Stimulated activated naive CD8-positive, alpha-beta T cell treated with anti-CD3 and anti-CD28 coated beads, Interleukin-15, amount 100 ng/mL, for 72 hours (primary cell): ENCODE measurements at regions not wholly inside any gene's neighbourhood (a gene's known extent, or its start where the extent isn't known, plus 50 kb on each side); places are given as distances from the start of the nearest gene placed in this dataset.

Source experiments
- ATAC-seq: fragments of 150-1000 bp; cut with Tn5 transposase; 2 replicates; pipeline ENCODE4 v1.10.0; 2021; ENCODE audit warnings: mild to moderate bottlenecking, moderate library complexity
- DNase-seq, 2 donors: peaks; one replicate each; pipeline ENCODE4 v3.0.0; 2021 to 2022
- H3K27ac Mint-ChIP-seq, 2 donors: one replicate each; pipeline ENCODE4 v1.8.0; 2022; ENCODE audit warnings: mild to moderate bottlenecking in 2 of 2, mixed read lengths in 2 of 2, moderate library complexity in 2 of 2
- H3K27me3 Mint-ChIP-seq: one replicate; pipeline ENCODE4 v1.8.0; 2022; ENCODE audit warnings: mixed read lengths
- H3K4me1 Mint-ChIP-seq: one replicate; pipeline ENCODE4 v1.8.0; 2022; ENCODE audit warnings: mild to moderate bottlenecking, mixed read lengths
- H3K4me3 Mint-ChIP-seq, 2 donors: one replicate each; pipeline ENCODE4 v1.8.0; 2022; ENCODE audit warnings: mild to moderate bottlenecking in 2 of 2, mixed read lengths in 2 of 2, moderate library complexity in 1 of 2
- H3K9me3 Mint-ChIP-seq, 2 donors: one replicate each; pipeline ENCODE4 v1.8.0; 2022; ENCODE audit warnings: mixed read lengths in 2 of 2

DNA sequence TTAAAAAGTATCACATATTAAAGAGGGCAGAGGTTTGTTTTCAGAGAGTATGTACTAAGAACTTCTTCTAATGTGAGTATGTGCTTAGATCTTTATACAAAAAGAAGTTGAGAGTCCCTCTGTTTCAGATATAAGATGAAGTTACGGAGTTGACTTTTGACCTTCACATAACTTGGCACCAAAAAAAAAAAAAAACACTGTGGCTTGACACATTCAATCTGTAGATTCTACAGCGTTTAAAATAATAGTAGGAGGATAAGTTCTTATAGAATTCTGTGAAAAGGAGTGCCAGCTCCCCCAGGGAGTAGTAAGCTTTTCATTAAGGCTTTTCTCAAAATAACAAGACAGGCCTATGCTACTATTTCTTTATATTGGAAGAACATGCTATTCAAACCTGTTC, 105.4 kb upstream of the LRP1B start:
- Mint-ChIP-seq H3K27me3 (no peaks in the 10 kb centered on the region), H3K9me3 (peaks cover 0 to 12% of the 10 kb centered on the region in 2 donors), H3K27ac (no peak overlapping the region)

DNA sequence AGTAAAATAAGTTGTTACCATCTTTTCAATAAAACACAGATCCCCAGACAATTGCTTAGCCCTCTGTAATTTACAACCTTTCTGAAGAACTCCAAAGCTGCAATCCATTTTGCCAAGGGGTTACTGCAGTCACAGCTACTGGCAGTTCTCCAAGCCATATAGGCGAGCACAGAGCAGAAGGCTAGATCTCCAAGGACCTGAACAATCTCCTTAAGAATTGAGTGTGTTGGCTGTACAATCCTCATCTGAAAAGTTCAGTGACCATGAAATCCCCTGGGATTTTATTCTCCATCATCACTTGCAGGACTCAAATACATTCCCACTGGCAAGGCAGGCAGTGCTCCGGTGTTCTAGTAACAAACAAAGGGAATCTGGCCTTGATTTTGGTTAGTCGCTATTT, 103.9 kb upstream of the LRP1B start:
- H3K4me3 Mint-ChIP-seq = no peak overlapping the region
- H3K27ac Mint-ChIP-seq = no peak overlapping the region
- no peaks in the 10 kb centered on the region for H3K27me3 Mint-ChIP-seq
- DNase-seq = no peak
- no peaks in the 10 kb centered on the region for H3K4me1 Mint-ChIP-seq
- no peak for ATAC-seq
- peaks cover 0 to 12% of the 10 kb centered on the region in 2 donors for H3K9me3 Mint-ChIP-seq

More for the DNA sequence above, 105.4 kb upstream of the LRP1B start:
- Mint-ChIP-seq H3K4me3 (no peak overlapping the region), H3K4me1 (no peaks in the 10 kb centered on the region)
- ATAC-seq (no peak), DNase-seq (no peak)

DNA sequence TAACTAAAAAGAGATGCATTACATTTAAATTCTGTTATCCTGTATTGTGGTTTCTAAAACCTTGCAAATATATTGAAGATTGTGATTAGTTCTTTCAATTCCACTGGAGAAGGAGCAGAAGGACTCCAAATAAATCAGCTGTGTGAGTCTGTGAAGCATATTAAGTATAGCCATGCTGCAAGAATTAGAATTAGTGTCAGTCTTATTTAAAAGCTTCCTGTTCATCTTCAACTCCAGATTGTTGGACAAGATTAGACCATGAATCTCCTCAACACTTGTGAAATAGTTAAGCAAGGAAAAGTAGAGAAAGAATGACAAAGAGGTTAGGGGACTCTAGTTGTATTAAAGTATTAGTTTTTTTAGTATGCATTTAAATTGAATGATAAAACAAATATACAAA, 92.5 kb upstream of the LRP1B start:
- Mint-ChIP-seq H3K4me1 (no peaks in the 10 kb centered on the region), H3K27me3 (no peaks in the 10 kb centered on the region), H3K9me3 (peaks cover 5 to 9% of the 10 kb centered on the region in 2 donors), H3K4me3 (no peak overlapping the region), H3K27ac (no peak overlapping the region)
- no peak for DNase-seq
- ATAC-seq = no peak

DNA sequence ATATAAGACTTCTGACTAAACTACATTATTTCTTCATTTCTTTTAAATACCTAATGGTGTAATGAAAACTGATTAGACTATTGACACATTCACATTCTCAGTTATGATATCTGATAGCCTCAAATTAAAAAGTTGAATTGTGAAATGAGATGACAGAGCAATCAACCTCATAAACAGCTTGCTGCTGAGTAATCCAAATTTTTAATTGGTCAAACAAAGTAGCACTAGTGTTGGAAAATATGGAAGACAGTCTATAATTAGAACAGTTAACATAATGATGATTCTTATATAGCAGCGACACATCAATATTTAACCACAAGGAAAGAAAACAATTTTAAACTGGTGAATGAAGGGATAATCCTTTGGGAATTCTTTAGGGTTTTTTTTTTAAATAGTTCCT, 91.9 kb upstream of the LRP1B start:
- no peak for DNase-seq
- Mint-ChIP-seq H3K27me3 (no peaks in the 10 kb centered on the region), H3K27ac (no peak overlapping the region), H3K9me3 (peaks cover 1 to 10% of the 10 kb centered on the region in 2 donors), H3K4me3 (no peak overlapping the region), H3K4me1 (no peaks in the 10 kb centered on the region)
- no peak for ATAC-seq

DNA sequence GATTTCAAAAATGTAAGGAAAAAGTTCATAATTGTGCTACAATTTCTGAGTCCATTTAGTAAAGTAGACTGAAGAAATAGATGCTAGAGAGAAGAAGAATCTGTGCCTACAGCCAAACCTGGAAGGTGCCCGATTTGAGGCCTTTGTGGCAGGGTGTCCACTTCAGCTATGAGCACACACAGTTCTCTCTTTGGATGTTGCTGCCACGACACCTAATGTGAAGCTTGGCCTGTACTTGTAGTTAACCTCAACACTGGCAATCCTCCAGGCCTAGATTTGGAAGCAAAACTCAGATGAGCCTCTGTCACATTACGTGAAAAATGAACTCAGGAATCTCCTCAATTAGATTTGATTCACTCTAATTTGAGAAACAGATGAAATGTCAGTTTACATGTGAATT, 90.1 kb upstream of the LRP1B start:
- Mint-ChIP-seq H3K4me3 (no peak overlapping the region), H3K4me1 (no peaks in the 10 kb centered on the region), H3K27me3 (no peaks in the 10 kb centered on the region), H3K27ac (no peak overlapping the region), H3K9me3 (peaks cover 0 to 12% of the 10 kb centered on the region in 2 donors)
- no peak for DNase-seq
- ATAC-seq = no peak

DNA sequence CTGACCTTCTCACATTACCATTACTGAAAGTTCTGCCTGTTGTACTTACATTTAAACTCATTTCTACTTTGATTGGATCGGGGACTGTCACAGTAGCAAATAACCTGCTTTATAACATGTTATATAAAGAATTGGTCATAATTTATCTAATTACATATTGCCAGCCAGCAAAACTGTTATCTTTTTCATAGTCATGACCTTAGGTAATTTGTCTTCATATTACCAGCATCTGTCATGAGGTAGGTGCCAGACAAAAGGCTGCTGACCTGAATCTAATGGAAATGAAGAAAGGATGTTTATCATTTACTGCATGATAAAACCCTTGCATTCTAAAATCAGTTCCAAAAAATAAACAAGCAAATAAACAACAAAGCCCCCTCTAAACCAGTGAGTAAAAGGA, 89.4 kb upstream of the LRP1B start:
- H3K27ac Mint-ChIP-seq = no peak overlapping the region
- H3K4me1 Mint-ChIP-seq = no peaks in the 10 kb centered on the region
- no peak for ATAC-seq
- H3K9me3 Mint-ChIP-seq = peaks cover 0 to 12% of the 10 kb centered on the region in 2 donors
- DNase-seq = no peak
- H3K27me3 Mint-ChIP-seq = no peaks in the 10 kb centered on the region
- H3K4me3 Mint-ChIP-seq = no peak overlapping the region

DNA sequence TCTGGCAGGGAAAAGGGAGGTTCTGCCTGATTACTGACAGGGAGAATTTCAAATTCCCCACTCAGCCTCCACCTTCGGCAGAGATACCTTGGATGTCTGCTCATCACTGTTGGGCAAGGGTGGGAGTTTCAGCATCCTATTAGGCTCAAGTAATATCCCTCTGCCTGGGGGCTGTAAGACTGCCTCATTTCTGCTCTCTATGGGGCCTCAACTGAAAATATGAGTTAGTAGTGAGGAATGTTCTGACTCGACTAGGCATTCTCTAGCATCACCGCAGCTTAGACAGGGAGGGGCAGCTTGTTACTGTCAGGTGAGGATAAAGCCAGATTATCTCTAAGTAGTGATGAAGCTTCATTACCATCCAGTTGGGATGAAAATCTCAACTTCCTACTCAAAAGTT, 87.7 kb upstream of the LRP1B start:
- no peak overlapping the region for H3K4me3 Mint-ChIP-seq
- H3K27me3 Mint-ChIP-seq = no peaks in the 10 kb centered on the region
- no peak overlapping the region for H3K27ac Mint-ChIP-seq
- ATAC-seq = no peak
- no peaks in the 10 kb centered on the region for H3K4me1 Mint-ChIP-seq
- no peak for DNase-seq
- H3K9me3 Mint-ChIP-seq = peaks cover 0 to 12% of the 10 kb centered on the region in 2 donors

DNA sequence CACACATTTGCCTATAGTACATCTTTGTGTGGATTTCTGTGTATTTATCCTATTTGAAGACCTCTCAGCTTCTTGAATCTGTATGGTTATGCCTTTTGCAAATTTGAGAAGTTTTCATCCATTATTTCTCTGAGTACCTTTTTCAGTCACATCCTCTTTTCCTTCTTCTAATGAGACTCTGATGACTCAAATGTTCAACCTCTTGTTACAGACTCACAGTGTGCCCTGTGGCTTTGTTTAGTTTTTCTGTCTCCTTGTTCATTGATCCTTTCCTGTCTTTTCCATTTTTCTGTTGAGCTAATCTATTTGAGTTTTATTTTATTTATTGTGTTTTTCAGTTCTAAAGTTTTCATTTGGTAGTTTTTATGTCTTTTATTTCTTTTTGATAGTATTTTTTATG, 87.0 kb upstream of the LRP1B start:
- peaks cover 0 to 12% of the 10 kb centered on the region in 2 donors for H3K9me3 Mint-ChIP-seq
- H3K4me3 Mint-ChIP-seq = no peak overlapping the region
- no peaks in the 10 kb centered on the region for H3K4me1 Mint-ChIP-seq
- ATAC-seq (no peak), DNase-seq (no peak)
- no peaks in the 10 kb centered on the region for H3K27me3 Mint-ChIP-seq
- H3K27ac Mint-ChIP-seq = no peak overlapping the region

DNA sequence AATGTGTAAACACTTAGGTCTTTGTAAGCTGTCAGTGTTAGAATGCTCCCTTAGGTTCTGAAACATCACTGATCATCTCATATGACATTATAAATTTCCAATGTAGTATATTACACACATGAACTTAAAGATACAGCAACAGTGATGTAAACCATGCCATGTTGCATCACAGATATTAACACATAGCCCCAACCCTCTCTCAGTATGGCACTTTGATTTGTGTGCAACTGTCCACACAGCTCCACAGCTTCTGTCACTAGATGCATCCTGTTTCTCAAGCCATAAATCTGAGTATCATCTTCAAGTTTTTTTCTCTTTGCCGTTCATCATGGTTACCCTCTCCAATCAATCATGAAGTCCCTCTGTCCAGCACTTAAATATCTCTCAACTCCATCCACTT, 69.2 kb upstream of the LRP1B start:
- no peaks in the 10 kb centered on the region for H3K4me1 Mint-ChIP-seq
- H3K27ac Mint-ChIP-seq = no peak overlapping the region
- DNase-seq (no peak), ATAC-seq (no peak)
- H3K9me3 Mint-ChIP-seq = peaks cover 22% of the 10 kb centered on the region in 2 donors
- no peak overlapping the region for H3K4me3 Mint-ChIP-seq
- H3K27me3 Mint-ChIP-seq = no peaks in the 10 kb centered on the region

DNA sequence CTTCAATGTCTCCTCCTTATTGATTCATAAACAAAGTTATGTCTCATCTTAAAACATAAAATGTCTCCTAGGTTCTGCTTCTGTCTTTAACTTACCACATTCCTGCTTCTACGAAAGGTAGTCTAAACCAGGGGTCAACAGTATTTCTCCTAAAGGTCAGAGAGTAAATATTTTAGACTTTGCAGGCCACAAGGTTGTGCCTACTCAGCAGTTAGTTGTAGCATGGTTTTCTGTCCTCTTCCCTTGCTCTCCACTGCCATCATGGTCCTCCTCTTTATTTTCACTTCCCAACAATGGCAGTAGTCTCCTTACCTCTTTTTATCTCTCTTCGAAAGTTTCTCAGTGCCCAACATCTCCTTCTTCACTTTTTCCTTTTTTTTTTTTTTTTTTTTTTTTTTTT, 68.3 kb upstream of the LRP1B start:
- H3K4me3 Mint-ChIP-seq = no peak overlapping the region
- DNase-seq = no peak
- H3K27ac Mint-ChIP-seq = no peak overlapping the region
- no peaks in the 10 kb centered on the region for H3K4me1 Mint-ChIP-seq
- peaks cover 20 to 26% of the 10 kb centered on the region in 2 donors for H3K9me3 Mint-ChIP-seq
- no peak for ATAC-seq
- no peaks in the 10 kb centered on the region for H3K27me3 Mint-ChIP-seq

DNA sequence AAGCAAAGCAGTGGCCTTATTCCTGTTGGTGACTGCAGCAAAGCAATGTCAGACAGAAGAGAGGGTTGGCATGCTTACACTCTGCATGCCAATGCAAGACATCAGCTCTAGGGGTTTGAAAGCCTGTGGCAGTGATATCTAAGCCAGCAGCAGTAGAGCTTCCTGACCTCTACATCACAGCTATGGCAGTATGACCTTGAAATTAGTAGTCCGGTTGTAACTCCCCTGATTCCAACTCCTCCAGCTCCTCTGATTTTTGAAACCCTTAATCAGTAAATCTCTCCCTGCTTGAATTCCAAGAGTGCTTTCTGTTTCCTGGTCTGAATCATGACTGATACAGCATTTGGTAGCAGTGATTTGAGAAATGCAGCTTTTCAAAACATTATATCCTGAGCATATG, 60.0 kb upstream of the LRP1B start:
- Mint-ChIP-seq H3K4me1 (no peaks in the 10 kb centered on the region), H3K27ac (peak overlapping the region in 1 of 2 donors; percentile 67), H3K27me3 (no peaks in the 10 kb centered on the region), H3K4me3 (no peak overlapping the region), H3K9me3 (peaks cover 6 to 7% of the 10 kb centered on the region in 2 donors)
- ATAC-seq (no peak), DNase-seq (no peak)

DNA sequence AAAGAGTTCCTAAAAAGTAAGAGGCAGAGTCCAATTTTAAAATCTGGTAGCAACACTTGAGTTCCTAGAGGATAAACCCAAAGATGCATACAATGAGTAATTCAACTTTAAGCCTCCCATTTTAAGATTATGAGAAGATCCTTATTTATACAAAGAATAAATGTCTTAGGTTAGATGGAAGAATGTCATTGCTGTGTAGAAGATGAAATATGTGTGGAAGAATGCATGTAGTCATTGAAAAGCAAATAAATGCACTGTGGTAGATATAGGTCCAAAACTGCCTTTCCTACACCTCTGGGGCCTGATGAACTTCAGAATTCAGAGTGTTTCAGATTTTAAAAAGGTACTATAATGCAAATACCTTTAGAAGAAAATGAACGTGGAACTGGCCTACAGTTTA, 58.7 kb upstream of the LRP1B start:
- no peaks in the 10 kb centered on the region for H3K4me1 Mint-ChIP-seq
- DNase-seq (no peak), ATAC-seq (no peak)
- no peak overlapping the region for H3K4me3 Mint-ChIP-seq
- H3K27ac Mint-ChIP-seq = no peak overlapping the region
- no peaks in the 10 kb centered on the region for H3K27me3 Mint-ChIP-seq
- H3K9me3 Mint-ChIP-seq = peaks cover 0 to 7% of the 10 kb centered on the region in 2 donors

DNA sequence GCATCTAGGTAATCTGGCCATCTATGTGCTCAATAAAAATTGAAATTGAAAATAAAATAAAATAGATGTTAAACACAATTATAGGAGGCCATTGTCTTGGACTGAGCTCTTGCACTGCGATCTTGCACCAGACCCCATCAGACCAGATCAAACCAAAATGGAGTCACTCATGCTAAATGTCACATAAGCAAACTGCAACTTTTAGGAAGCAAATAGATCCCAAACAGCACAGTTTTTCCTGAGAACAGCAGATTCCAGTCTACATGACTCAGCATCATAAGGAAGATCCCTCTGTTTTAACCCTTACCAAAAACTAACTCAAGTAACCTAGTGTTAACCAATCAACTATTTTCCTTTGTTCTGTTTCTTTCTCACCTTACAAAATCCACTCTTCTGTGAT, 57.7 kb upstream of the LRP1B start:
- ATAC-seq = no peak
- no peak overlapping the region for H3K27ac Mint-ChIP-seq
- H3K27me3 Mint-ChIP-seq = no peaks in the 10 kb centered on the region
- no peaks in the 10 kb centered on the region for H3K4me1 Mint-ChIP-seq
- no peak overlapping the region for H3K4me3 Mint-ChIP-seq
- DNase-seq = no peak
- H3K9me3 Mint-ChIP-seq = peaks cover 0 to 7% of the 10 kb centered on the region in 2 donors

DNA sequence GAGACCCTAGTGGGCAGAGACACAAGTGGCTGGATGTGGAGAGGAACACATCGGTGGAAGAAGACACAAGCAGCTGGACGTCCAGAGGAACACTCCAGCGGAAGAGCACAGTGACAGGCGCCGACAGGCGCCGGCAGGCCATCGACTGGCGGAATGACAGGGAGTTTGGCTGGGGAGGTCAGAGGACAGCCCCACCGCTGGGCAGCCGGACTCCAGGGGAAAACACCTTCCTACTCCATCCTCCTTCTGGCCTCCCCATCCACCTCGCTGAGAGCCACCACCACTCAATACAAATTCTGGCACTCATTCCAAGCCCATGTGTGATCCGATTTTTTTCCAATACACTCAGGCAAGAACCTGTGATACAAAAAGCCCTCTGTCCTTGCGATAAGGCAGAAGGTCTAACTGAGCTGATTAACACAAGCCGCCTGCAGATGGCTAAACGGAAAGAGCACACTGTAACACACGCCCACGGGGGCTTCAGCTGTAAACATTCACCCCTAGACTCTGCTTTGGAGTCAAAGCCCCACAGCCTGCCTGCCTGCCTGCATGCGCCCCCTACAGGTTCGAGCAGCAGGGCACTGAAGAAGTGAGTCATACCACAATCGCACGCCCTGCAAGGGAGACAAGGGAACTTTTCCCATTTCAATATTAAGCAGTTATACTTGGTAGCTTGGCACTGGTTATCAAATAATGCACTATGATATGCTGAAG, 50.2 kb upstream of the LRP1B start:
- Mint-ChIP-seq H3K4me1 (no peaks in the 10 kb centered on the region), H3K4me3 (no peak overlapping the region), H3K9me3 (peaks cover 5 to 7% of the 10 kb centered on the region in 2 donors), H3K27ac (no peak overlapping the region), H3K27me3 (no peaks in the 10 kb centered on the region)
- DNase-seq (no peak), ATAC-seq (no peak)
